Thoracic aorta (tissue), 2 donors: ENCODE measurements at regions not wholly inside any gene's neighbourhood (a gene's known extent, or its start where the extent isn't known, plus 50 kb on each side); places are given as distances from the start of the nearest gene placed in this dataset.
"Not testable (repeated sequence)": the region's sequence is repeated elsewhere in the genome, so short reads cannot be mapped to it uniquely, and the experiment has no call there.

Experiments used
- ATAC-seq: fragments of 150-250 bp; one replicate; pipeline ENCODE4 v1.8.0; 2017; ENCODE audit warnings: low read depth; ENCODE audit not compliant: insufficient number of reproducible peaks, low FRiP score
- DNase-seq: peaks from one replicate; pipeline ENCODE4 v3.0.0-alpha.2; 2020; ENCODE audit warnings: low spot score
- H3K27ac ChIP-seq, 2 donors: fragments of 200-600 bp; sonication (generic); 1 replicate in 1 of 2; 2 replicates in 1 of 2; pipeline ENCODE4 v1.5.1; 2016; ENCODE audit warnings: mild to moderate bottlenecking in 2 of 2, moderate library complexity in 2 of 2
- H3K27me3 ChIP-seq: fragments of 200-600 bp; sonication (generic); replicated peaks from 2 replicates; pipeline ENCODE4 v1.6.0; 2016; ENCODE audit warnings: mild to moderate bottlenecking; ENCODE audit not compliant: insufficient read depth
- H3K36me3 ChIP-seq: fragments of 200-600 bp; sonication (generic); one replicate; pipeline ENCODE4 v1.5.1; 2016
- H3K4me1 ChIP-seq, 2 donors: fragments of 200-600 bp; sonication (generic); 1 replicate in 1 of 2; 2 replicates in 1 of 2; pipeline versions ENCODE4 v1.5.1 to v1.6.0; 2016; ENCODE audit warnings: low read depth in 2 of 2, mild to moderate bottlenecking in 1 of 2; ENCODE audit not compliant: control insufficient read depth in 1 of 2
- H3K4me3 ChIP-seq: fragments of 200-600 bp; sonication (generic); 2 replicates; pipeline ENCODE4 v1.5.1; 2016; ENCODE audit warnings: mild to moderate bottlenecking
- H3K9me3 ChIP-seq: fragments of 200-600 bp; sonication (generic); 2 replicates; pipeline ENCODE4 v1.5.1; 2016

DNA sequence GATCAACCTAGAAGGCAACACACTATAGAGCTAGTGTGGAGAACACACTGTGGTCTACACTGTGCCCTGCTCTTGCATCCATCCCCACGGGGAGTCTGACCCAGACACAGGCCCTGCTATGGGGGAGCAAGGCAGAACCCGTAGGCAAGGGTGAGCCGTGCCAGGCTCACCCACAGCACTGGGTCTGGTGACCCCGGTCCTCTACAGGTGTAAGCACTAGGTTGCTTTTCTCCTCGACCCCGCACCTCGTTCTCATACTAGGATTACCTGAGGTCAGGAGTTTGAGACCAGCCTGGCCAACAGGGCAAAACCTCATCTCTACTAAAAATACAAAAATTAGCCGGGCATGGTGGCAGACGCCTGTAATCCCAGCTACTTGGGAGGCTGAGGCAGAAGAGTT, 286.0 kb downstream of the GOLGA6L6 start:
- not testable (repeated sequence) for H3K27ac ChIP-seq, H3K36me3 ChIP-seq, H3K27me3 ChIP-seq, H3K4me1 ChIP-seq, H3K9me3 ChIP-seq, ATAC-seq, H3K4me3 ChIP-seq, DNase-seq

- not testable (repeated sequence) for H3K9me3 ChIP-seq, H3K27me3 ChIP-seq, ATAC-seq, DNase-seq, H3K4me1 ChIP-seq, H3K27ac ChIP-seq, H3K4me3 ChIP-seq, H3K36me3 ChIP-seq
Observed at GRCh38 chr15:20253047-20253615, 288.5 kb downstream of the GOLGA6L6 start.

GRCh38 chr15:20252040-20252439, 289.6 kb downstream of the GOLGA6L6 start:
- ATAC-seq, H3K27ac ChIP-seq, DNase-seq: not testable (repeated sequence)

GRCh38 chr15:20251214-20252005, 290.2 kb downstream of the GOLGA6L6 start:
- DNase-seq, H3K36me3 ChIP-seq, ATAC-seq: not testable (repeated sequence)

More at GRCh38 chr15:20252040-20252439, 289.6 kb downstream of the GOLGA6L6 start:
- H3K27me3 ChIP-seq, H3K36me3 ChIP-seq, H3K9me3 ChIP-seq, H3K4me1 ChIP-seq, H3K4me3 ChIP-seq: not testable (repeated sequence)

DNA sequence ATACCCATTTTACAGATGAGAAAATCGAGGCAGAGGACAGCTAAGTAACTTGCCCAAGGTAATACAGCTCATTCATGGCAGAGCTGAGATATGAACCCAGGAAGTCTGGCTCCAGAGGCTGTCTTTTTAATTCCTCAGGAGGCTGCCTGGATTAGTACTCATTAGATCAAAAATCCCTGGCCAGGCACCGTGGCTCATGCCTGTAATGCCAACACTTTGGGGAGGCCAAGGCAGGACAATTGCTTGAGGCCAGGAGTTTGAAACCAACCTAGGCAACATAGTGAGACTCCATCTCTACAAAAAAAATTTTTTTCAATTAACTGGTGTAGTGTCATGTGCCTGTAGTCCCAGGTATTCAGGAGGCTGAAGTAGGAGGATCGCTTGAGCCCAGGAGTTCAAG, 291.4 kb downstream of the GOLGA6L6 start:
- not testable (repeated sequence) for ATAC-seq, H3K9me3 ChIP-seq

More at GRCh38 chr15:20251214-20252005, 290.2 kb downstream of the GOLGA6L6 start:
- not testable (repeated sequence) for H3K4me1 ChIP-seq, H3K27ac ChIP-seq, H3K4me3 ChIP-seq, H3K9me3 ChIP-seq, H3K27me3 ChIP-seq

GRCh38 chr15:20249677-20249970, 292.0 kb downstream of the GOLGA6L6 start:
- not testable (repeated sequence) for DNase-seq, H3K27ac ChIP-seq, H3K9me3 ChIP-seq, H3K27me3 ChIP-seq, H3K36me3 ChIP-seq, H3K4me1 ChIP-seq, H3K4me3 ChIP-seq, ATAC-seq

More for the DNA sequence above, 291.4 kb downstream of the GOLGA6L6 start:
- H3K4me3 ChIP-seq, H3K27ac ChIP-seq, H3K4me1 ChIP-seq, H3K27me3 ChIP-seq, DNase-seq, H3K36me3 ChIP-seq: not testable (repeated sequence)

DNA sequence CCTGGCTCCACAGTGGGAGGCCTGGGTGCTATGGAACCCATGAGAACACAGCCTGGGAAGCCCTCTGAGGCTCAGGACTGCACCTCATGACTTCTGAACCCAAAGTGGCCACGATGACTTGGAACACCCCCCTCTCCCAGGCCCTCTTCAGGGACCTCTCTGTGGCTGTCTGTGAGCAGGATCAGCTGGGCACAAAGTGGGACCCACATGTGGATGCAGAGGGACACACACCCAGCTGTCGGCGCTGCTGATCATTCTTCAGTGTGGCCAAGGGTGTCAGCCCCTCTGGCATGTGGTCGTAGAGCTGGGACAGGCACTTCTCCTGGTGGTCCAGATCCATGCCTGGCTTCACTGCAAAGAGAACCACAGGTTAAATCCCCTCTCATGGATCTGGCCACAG, 293.2 kb downstream of the GOLGA6L6 start:
- ATAC-seq, H3K36me3 ChIP-seq: not testable (repeated sequence)

GRCh38 chr15:20247137-20247536, 294.5 kb downstream of the GOLGA6L6 start:
- not testable (repeated sequence) for H3K4me1 ChIP-seq, H3K27ac ChIP-seq, DNase-seq, H3K9me3 ChIP-seq, H3K4me3 ChIP-seq, ATAC-seq, H3K27me3 ChIP-seq, H3K36me3 ChIP-seq

More for the DNA sequence above, 293.2 kb downstream of the GOLGA6L6 start:
- not testable (repeated sequence) for H3K4me3 ChIP-seq, H3K27ac ChIP-seq, H3K4me1 ChIP-seq, H3K27me3 ChIP-seq, DNase-seq, H3K9me3 ChIP-seq

GRCh38 chr15:20246624-20247023, 295.0 kb downstream of the GOLGA6L6 start:
- not testable (repeated sequence) for DNase-seq, ATAC-seq, H3K27ac ChIP-seq, H3K4me1 ChIP-seq, H3K4me3 ChIP-seq, H3K36me3 ChIP-seq, H3K9me3 ChIP-seq, H3K27me3 ChIP-seq

- DNase-seq, ATAC-seq, H3K9me3 ChIP-seq, H3K27me3 ChIP-seq, H3K36me3 ChIP-seq, H3K27ac ChIP-seq, H3K4me3 ChIP-seq, H3K4me1 ChIP-seq: not testable (repeated sequence)
Observed at GRCh38 chr15:20245856-20246255, 295.7 kb downstream of the GOLGA6L6 start.

- not testable (repeated sequence) for DNase-seq, H3K27me3 ChIP-seq, H3K9me3 ChIP-seq, H3K36me3 ChIP-seq, H3K4me3 ChIP-seq, H3K27ac ChIP-seq, ATAC-seq, H3K4me1 ChIP-seq
Observed at GRCh38 chr15:20244792-20245191, 296.8 kb downstream of the GOLGA6L6 start.

DNA sequence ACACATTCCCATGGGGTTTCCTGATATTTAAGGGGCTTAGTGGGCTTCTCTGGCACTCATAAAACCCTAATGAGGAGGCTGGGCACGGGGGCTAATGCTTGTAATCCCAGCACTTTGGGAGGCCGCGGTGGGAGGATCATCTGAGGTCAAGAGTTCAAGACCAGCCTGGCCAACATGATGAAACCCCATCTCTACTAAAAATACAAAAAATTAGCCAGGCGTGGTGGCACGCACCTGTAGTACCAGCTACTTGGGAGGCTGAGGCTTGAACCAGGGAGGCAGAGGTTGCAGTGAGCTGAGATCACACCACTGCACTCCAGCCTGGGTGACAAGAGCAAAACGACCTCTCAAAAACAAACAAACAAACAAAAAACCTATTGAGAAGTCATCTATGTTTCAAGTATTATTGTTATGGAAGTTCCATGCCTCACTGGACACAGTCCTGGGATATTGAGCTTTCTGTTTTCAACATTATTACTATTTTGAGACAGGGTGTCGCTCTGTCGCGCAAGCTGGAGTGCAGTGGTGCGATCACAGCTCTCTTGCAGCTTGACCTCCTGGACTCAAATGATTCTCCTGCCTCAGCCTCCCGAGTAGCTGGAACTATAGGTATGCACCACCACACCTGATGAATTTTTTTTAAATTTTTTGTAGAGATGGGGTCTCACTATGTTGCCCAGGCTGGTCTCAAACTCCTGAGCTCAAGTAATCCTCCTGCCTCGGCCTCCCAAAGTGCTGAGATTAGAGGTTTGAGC, 297.9 kb downstream of the GOLGA6L6 start:
- H3K36me3 ChIP-seq, H3K27ac ChIP-seq, H3K27me3 ChIP-seq, DNase-seq, ATAC-seq, H3K4me3 ChIP-seq, H3K4me1 ChIP-seq, H3K9me3 ChIP-seq: not testable (repeated sequence)
